HEK293 (cell line): ENCODE measurements at regions not wholly inside any gene's neighbourhood (a gene's known extent, or its start where the extent isn't known, plus 50 kb on each side); places are given as distances from the start of the nearest gene placed in this dataset.

Experiments used
- EGR2 ChIP-seq: fragments of 450-650 bp; formaldehyde crosslinking; IDR thresholded peaks from 2 replicates; pipeline ENCODE4 v1.5.1; 2016; ENCODE audit warnings: low read depth, missing biosample characterization, missing genetic modification characterization
- KLF8 ChIP-seq: fragments of 450-650 bp; formaldehyde crosslinking; IDR thresholded peaks from 2 replicates; pipeline ENCODE4 v1.5.1; 2016; ENCODE audit warnings: missing biosample characterization, missing genetic modification characterization
- TCF7L2 ChIP-seq: IDR thresholded peaks from 2 replicates; pipeline ENCODE4 v1.6.1; 2011; ENCODE audit warnings: low read depth, mild to moderate bottlenecking, inconsistent platforms, low read length, moderate library complexity, borderline replicate concordance
- ZNF211 ChIP-seq: fragments of 450-650 bp; formaldehyde crosslinking; IDR thresholded peaks from 2 replicates; pipeline ENCODE4 v1.5.1; 2016; ENCODE audit warnings: low read depth, missing biosample characterization, missing genetic modification characterization
- ZNF274 ChIP-seq, 2 experiments: fragments of 200-500 bp in 1 of 2; fragments of 450-650 bp in 1 of 2; sonication (Bioruptor generic) in 1 of 2; formaldehyde crosslinking in 1 of 2; IDR thresholded peaks; 2 replicates each; pipeline versions ENCODE4 v1.5.1 to v1.6.1; 2014 to 2016; ENCODE audit warnings: borderline replicate concordance in 1 of 2, inconsistent platforms in 1 of 2, low read length in 1 of 2, missing biosample characterization in 1 of 2, missing genetic modification characterization in 1 of 2
- ZNF549 ChIP-seq: fragments of 450-650 bp; IDR thresholded peaks from 2 replicates; pipeline ENCODE4 v1.5.1; 2018; ENCODE audit warnings: missing biosample characterization, missing genetic modification characterization, mild to moderate bottlenecking, inconsistent platforms, moderate library complexity
- TF ChIP-seq, protein P1 (sequence below): fragments of 450-650 bp; formaldehyde crosslinking; IDR thresholded peaks from 2 replicates; pipeline ENCODE4 v1.5.1; 2016; ENCODE audit warnings: missing biosample characterization, missing genetic modification characterization, low read depth
- TF ChIP-seq, protein P2 (sequence below): fragments of 450-650 bp; formaldehyde crosslinking; IDR thresholded peaks from 2 replicates; pipeline ENCODE4 v1.5.1; 2016; ENCODE audit warnings: missing biosample characterization, missing genetic modification characterization
- TF ChIP-seq, protein P3 (sequence below): fragments of 450-650 bp; formaldehyde crosslinking; IDR thresholded peaks from 2 replicates; pipeline ENCODE4 v1.5.1; 2016; ENCODE audit warnings: missing biosample characterization, missing genetic modification characterization

- TF ChIP-seq, protein P1, sequence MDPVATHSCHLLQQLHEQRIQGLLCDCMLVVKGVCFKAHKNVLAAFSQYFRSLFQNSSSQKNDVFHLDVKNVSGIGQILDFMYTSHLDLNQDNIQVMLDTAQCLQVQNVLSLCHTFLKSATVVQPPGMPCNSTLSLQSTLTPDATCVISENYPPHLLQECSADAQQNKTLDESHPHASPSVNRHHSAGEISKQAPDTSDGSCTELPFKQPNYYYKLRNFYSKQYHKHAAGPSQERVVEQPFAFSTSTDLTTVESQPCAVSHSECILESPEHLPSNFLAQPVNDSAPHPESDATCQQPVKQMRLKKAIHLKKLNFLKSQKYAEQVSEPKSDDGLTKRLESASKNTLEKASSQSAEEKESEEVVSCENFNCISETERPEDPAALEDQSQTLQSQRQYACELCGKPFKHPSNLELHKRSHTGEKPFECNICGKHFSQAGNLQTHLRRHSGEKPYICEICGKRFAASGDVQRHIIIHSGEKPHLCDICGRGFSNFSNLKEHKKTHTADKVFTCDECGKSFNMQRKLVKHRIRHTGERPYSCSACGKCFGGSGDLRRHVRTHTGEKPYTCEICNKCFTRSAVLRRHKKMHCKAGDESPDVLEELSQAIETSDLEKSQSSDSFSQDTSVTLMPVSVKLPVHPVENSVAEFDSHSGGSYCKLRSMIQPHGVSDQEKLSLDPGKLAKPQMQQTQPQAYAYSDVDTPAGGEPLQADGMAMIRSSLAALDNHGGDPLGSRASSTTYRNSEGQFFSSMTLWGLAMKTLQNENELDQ (tag by site-specific recombination): no peak
- TF ChIP-seq ZNF274 (IDR thresholded peaks at IDR 0.05; ENCODE audit: low read length) (no peak), ZNF274 (tag by site-specific recombination; IDR thresholded peaks at IDR 0.05; ENCODE audit: borderline replicate concordance) (no peak), EGR2 (tag by site-specific recombination) (no peak), TCF7L2 (no peak), ZNF549 (tag by site-specific recombination) (no peak), KLF8 (tag by site-specific recombination) (no peak), ZNF211 (tag by site-specific recombination) (no peak)
- TF ChIP-seq, protein P2, sequence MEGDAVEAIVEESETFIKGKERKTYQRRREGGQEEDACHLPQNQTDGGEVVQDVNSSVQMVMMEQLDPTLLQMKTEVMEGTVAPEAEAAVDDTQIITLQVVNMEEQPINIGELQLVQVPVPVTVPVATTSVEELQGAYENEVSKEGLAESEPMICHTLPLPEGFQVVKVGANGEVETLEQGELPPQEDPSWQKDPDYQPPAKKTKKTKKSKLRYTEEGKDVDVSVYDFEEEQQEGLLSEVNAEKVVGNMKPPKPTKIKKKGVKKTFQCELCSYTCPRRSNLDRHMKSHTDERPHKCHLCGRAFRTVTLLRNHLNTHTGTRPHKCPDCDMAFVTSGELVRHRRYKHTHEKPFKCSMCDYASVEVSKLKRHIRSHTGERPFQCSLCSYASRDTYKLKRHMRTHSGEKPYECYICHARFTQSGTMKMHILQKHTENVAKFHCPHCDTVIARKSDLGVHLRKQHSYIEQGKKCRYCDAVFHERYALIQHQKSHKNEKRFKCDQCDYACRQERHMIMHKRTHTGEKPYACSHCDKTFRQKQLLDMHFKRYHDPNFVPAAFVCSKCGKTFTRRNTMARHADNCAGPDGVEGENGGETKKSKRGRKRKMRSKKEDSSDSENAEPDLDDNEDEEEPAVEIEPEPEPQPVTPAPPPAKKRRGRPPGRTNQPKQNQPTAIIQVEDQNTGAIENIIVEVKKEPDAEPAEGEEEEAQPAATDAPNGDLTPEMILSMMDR (tag by site-specific recombination): no peak
- TF ChIP-seq, protein P3, sequence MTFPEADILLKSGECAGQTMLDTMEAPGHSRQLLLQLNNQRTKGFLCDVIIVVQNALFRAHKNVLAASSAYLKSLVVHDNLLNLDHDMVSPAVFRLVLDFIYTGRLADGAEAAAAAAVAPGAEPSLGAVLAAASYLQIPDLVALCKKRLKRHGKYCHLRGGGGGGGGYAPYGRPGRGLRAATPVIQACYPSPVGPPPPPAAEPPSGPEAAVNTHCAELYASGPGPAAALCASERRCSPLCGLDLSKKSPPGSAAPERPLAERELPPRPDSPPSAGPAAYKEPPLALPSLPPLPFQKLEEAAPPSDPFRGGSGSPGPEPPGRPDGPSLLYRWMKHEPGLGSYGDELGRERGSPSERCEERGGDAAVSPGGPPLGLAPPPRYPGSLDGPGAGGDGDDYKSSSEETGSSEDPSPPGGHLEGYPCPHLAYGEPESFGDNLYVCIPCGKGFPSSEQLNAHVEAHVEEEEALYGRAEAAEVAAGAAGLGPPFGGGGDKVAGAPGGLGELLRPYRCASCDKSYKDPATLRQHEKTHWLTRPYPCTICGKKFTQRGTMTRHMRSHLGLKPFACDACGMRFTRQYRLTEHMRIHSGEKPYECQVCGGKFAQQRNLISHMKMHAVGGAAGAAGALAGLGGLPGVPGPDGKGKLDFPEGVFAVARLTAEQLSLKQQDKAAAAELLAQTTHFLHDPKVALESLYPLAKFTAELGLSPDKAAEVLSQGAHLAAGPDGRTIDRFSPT (tag by site-specific recombination): no peak
Measured at GRCh38 chr7:142348100-142348499, 90.2 kb upstream of the PRSS58 start.
